PC-9 (cell line): ENCODE measurements at regions not wholly inside any gene's neighbourhood (a gene's known extent, or its start where the extent isn't known, plus 50 kb on each side); places are given as distances from the start of the nearest gene placed in this dataset.

Source experiments
- BruUV-seq: library from RNA; stranded (reverse); fragments of 400-500 nt; replicated peaks from 2 replicates; lab custom pipeline; 2021; lab: Mats Ljungman, UMichigan
- CTCF ChIA-PET: fragments of 300-600 bp; sonication (Branson Sonifier 250); formaldehyde crosslinking; loops from one replicate; lab custom pipeline; 2022; ENCODE audit warnings: antibody characterized with exemption; lab: Charles Lee
- POLR2A ChIA-PET: fragments of 300-600 bp; sonication (Branson Sonifier 250); formaldehyde crosslinking; loops from one replicate; lab custom pipeline; 2022; ENCODE audit warnings: antibody characterized with exemption; ENCODE audit not compliant: unreplicated experiment; lab: Charles Lee
- DNase-seq, 2 experiments: peaks; one replicate each; pipeline versions ENCODE4 v3.0.0 to v3.0.0-alpha.2; 2015 to 2022; ENCODE audit warnings: mixed read lengths in 1 of 2
- H2AFZ ChIP-seq: fragments of 200-600 bp; sonication (generic); 2 replicates; pipeline ENCODE4 v1.8.1; 2017; ENCODE audit warnings: antibody characterized with exemption
- H3F3A ChIP-seq: fragments of 200-600 bp; sonication (generic); 2 replicates; pipeline ENCODE4 v1.8.1; 2017; ENCODE audit warnings: antibody characterized with exemption, mild to moderate bottlenecking, low read depth; ENCODE audit not compliant: insufficient read depth
- H3K27ac ChIP-seq: fragments of 200-600 bp; sonication (generic); 2 replicates; pipeline ENCODE4 v1.6.1; 2016; ENCODE audit warnings: mixed run types
- H3K27me3 ChIP-seq: fragments of 200-600 bp; sonication (generic); 2 replicates; pipeline ENCODE4 v1.6.1; 2016; ENCODE audit warnings: low read depth, mixed run types; ENCODE audit not compliant: insufficient read depth
- H3K36me3 ChIP-seq: fragments of 200-600 bp; sonication (generic); 2 replicates; pipeline ENCODE4 v1.6.1; 2016; ENCODE audit warnings: low read depth, mixed run types
- H3K4me1 ChIP-seq: fragments of 200-600 bp; sonication (generic); replicated peaks from 2 replicates; pipeline ENCODE4 v1.6.1; 2016; ENCODE audit warnings: mixed run types; ENCODE audit not compliant: insufficient read depth
- H3K4me2 ChIP-seq: fragments of 200-600 bp; sonication (generic); 2 replicates; pipeline ENCODE4 v1.6.1; 2017; ENCODE audit warnings: mixed run types
- H3K4me3 ChIP-seq: fragments of 200-600 bp; sonication (generic); 2 replicates; pipeline ENCODE4 v1.6.1; 2016; ENCODE audit warnings: mixed run types
- H3K79me2 ChIP-seq: fragments of 200-600 bp; sonication (generic); 2 replicates; pipeline ENCODE4 v1.6.1; 2017; ENCODE audit warnings: low read depth, mixed run types
- H3K9me2 ChIP-seq: fragments of 200-600 bp; sonication (generic); 2 replicates; pipeline ENCODE4 v1.8.1; 2017; ENCODE audit warnings: mild to moderate bottlenecking; ENCODE audit not compliant: insufficient read depth
- H3K9me3 ChIP-seq: fragments of 200-600 bp; sonication (generic); 2 replicates; pipeline ENCODE4 v1.8.1; 2016; ENCODE audit warnings: low read depth; ENCODE audit not compliant: insufficient read depth
- H4K20me1 ChIP-seq: fragments of 200-600 bp; sonication (generic); 2 replicates; pipeline ENCODE4 v1.8.1; 2017; ENCODE audit not compliant: insufficient read depth
- EZH2 ChIP-seq: fragments of 200-600 bp; sonication (generic); IDR thresholded peaks from 2 replicates; pipeline ENCODE4 v1.8.0; 2017; ENCODE audit warnings: antibody characterized with exemption, low read depth
- intact Hi-C: fragments of 100-400 bp; cut with micrococcal nuclease; formaldehyde crosslinking; loops from one replicate; pipeline ENCODE4 v1.10.0; 2022; ENCODE audit not compliant: unreplicated experiment
- TF ChIP-seq, protein P1 (sequence below): fragments of 200-600 bp; sonication (generic); conservative IDR thresholded peaks from 2 replicates; pipeline ENCODE4 v1.6.1; 2017; ENCODE audit warnings: mixed run types, antibody characterized with exemption, mild to moderate bottlenecking, moderate library complexity

DNA sequence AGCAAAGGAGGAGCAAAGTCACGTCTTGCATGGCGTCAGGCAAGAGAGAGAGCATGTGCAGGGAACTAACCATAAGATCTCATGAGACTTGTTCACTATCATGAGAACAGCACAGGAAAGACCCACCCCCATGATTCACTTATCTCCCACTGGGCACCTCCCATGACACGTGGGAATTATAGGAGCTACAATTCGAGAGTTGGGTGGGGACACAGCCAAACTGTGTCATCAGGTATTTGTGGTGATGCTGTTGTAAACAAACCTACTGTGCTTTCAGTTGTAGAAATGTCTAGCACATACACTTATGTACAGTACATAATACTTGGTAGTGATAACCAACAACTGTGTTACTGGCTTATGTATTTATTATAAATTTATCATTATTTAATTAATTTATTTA is 128.3 kb downstream of the UTRN start:
- Histone ChIP-seq H3K27me3 (no peaks in the 10 kb centered on the region), H3K79me2 (peaks cover 29% of the 10 kb centered on the region), H4K20me1 (no peaks in the 10 kb centered on the region), H3K27ac (no peak overlapping the region), H2AFZ (no peak overlapping the region), H3K9me2 (no peaks in the 10 kb centered on the region), H3K4me1 (peaks cover 45% of the 10 kb centered on the region), H3K9me3 (no peaks in the 10 kb centered on the region), H3K4me3 (no peak overlapping the region), H3K36me3 (no peaks in the 10 kb centered on the region), H3F3A (peaks cover 34% of the 10 kb centered on the region), H3K4me2 (no peak overlapping the region)
- peak in 1 of 2 experiments; percentile 42 for DNase-seq
- intact Hi-C loops, result no loop called here
- no TSS peak for BruUV-seq
- no peak for TF ChIP-seq EZH2
- TF ChIP-seq, protein P1, sequence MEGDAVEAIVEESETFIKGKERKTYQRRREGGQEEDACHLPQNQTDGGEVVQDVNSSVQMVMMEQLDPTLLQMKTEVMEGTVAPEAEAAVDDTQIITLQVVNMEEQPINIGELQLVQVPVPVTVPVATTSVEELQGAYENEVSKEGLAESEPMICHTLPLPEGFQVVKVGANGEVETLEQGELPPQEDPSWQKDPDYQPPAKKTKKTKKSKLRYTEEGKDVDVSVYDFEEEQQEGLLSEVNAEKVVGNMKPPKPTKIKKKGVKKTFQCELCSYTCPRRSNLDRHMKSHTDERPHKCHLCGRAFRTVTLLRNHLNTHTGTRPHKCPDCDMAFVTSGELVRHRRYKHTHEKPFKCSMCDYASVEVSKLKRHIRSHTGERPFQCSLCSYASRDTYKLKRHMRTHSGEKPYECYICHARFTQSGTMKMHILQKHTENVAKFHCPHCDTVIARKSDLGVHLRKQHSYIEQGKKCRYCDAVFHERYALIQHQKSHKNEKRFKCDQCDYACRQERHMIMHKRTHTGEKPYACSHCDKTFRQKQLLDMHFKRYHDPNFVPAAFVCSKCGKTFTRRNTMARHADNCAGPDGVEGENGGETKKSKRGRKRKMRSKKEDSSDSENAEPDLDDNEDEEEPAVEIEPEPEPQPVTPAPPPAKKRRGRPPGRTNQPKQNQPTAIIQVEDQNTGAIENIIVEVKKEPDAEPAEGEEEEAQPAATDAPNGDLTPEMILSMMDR, result no peak
- POLR2A ChIA-PET, result interaction anchor here (0.6 kb wide), 1 partner anchor 126 kb away, joined by 4 read pairs; no protein-coding TSS in a partner anchor
- CTCF ChIA-PET, result no interaction called here

DNA sequence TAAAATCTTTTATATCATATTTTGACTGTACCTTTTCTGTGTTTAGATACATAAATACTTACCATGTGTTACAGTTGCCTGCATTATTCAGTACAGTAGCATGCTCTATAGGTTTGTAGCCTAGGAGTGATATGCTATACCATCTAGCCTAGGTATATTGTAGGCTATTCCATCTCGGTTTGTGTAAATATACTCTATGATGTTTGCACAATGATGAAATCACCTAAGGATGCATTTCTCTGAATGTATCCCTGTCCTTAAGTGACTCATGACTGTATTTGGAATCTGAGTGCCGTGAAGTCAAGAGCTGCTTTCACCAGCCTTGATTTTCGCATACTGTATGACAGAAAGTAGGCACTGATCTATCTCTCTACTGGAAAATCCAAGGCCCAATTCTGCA is 129.9 kb downstream of the UTRN start:
- Histone ChIP-seq H3F3A (peaks cover 34% of the 10 kb centered on the region), H3K79me2 (peaks cover 38% of the 10 kb centered on the region), H2AFZ (no peak overlapping the region), H3K4me2 (peak overlapping the region; percentile 53), H3K9me3 (no peaks in the 10 kb centered on the region), H3K36me3 (no peaks in the 10 kb centered on the region), H4K20me1 (no peaks in the 10 kb centered on the region), H3K4me1 (peaks cover 45% of the 10 kb centered on the region), H3K27ac (peak overlapping the region; percentile 86), H3K9me2 (no peaks in the 10 kb centered on the region), H3K27me3 (no peaks in the 10 kb centered on the region), H3K4me3 (peak overlapping the region; percentile 9; the same call in 1 of the 2 replicates)
- ChIA-PET CTCF (no interaction called here), POLR2A (interaction anchor here (0.5 kb wide), 1 partner anchor 19 kb away, joined by 3 read pairs; no protein-coding TSS in a partner anchor)
- intact Hi-C loops, result loop anchor here (5.0 kb wide), 1 partner anchor 128 kb away; the partner anchor contains the start of gene UTRN
- BruUV-seq, result no TSS peak
- TF ChIP-seq, protein P1, result no peak
- TF ChIP-seq EZH2, result no peak
- DNase-seq, result peak; percentile 12 to 87

DNA sequence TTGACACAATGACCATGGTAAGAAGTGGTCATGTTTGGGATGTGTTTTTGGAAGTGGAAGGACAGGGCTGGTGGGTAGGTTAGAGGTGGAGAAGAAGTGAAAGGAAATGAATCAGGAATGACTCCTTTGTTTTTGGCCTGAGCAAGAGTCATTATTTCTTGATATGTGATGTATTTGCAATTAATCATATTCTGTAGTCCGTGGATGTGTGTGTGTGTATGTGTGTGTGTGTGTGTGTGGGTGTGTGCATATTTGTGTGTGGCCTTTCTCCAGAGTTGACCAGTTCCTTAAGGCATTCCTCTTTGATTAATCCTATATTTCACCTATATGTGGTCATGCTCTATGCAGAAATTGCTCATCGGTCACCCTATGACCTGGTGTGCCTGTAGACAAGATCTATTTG is 130.7 kb downstream of the UTRN start:
- no TSS peak for BruUV-seq
- H3F3A ChIP-seq, result peaks cover 33% of the 10 kb centered on the region
- H2AFZ ChIP-seq, result no peak overlapping the region
- H3K9me2 ChIP-seq, result no peaks in the 10 kb centered on the region
- DNase-seq, result peak; percentile 19 to 71
- H3K36me3 ChIP-seq, result no peaks in the 10 kb centered on the region
- peaks cover 38% of the 10 kb centered on the region for H3K79me2 ChIP-seq
- no peaks in the 10 kb centered on the region for H3K9me3 ChIP-seq
- peak overlapping the region; percentile 86 for H3K27ac ChIP-seq
- H3K27me3 ChIP-seq, result no peaks in the 10 kb centered on the region
- H4K20me1 ChIP-seq, result no peaks in the 10 kb centered on the region
- H3K4me1 ChIP-seq, result peaks cover 45% of the 10 kb centered on the region
- H3K4me3 ChIP-seq, result no peak overlapping the region
- ChIA-PET POLR2A (no interaction called here), CTCF (no interaction called here)
- TF ChIP-seq EZH2, result no peak
- TF ChIP-seq, protein P1, result no peak
- H3K4me2 ChIP-seq, result peak overlapping the region; percentile 53
- intact Hi-C loops, result loop anchor here (5.0 kb wide), 1 partner anchor 129 kb away; the partner anchor contains the start of gene UTRN
